ENCODE measurements at regions not wholly inside any gene's neighbourhood (a gene's known extent, or its start where the extent isn't known, plus 50 kb on each side); places are given as distances from the start of the nearest gene placed in this dataset.
A peak's percentile ranks its signal among the peaks of the same experiment; 100 is the strongest.
"Not testable (repeated sequence)": the region's sequence is repeated elsewhere in the genome, so short reads cannot be mapped to it uniquely, and the experiment has no call there.

GRCh38 chr5:71924980-71925379 lies 182.3 kb upstream of the MAP1B start:
- 49 to 53% methylated on average over 3 of the region's 3 CpGs for WGBS, 2 donors
- no peaks in the 10 kb centered on the region for H3K27me3 ChIP-seq
- ATAC-seq = peak in 2 of 4 donors; percentile 56 to 65
- peaks cover 0 to 5% (median 0%) of the 10 kb centered on the region in 3 donors for H3K4me1 ChIP-seq
- H3K36me3 ChIP-seq = no peaks in the 10 kb centered on the region
- H3K27ac ChIP-seq = no peak overlapping the region
- H3K9me3 ChIP-seq = no peaks in the 10 kb centered on the region
- no peak for FAIRE-seq
- no peak for DNase-seq
- intact Hi-C loops (cut with DNase I) = no loop called here
- no peak overlapping the region for H3K4me3 ChIP-seq
- no peak for TF ChIP-seq CTCF (IDR thresholded peaks at IDR 0.05)

GRCh38 chr5:71925608-71926091 lies 181.6 kb upstream of the MAP1B start:
- FAIRE-seq = no peak
- TF ChIP-seq CTCF (IDR thresholded peaks at IDR 0.05) = no peak
- 10 to 23% methylated on average over 4 of the region's 4 CpGs for WGBS, 2 donors

GRCh38 chr5:71929003-71929402 lies 178.3 kb upstream of the MAP1B start:
- DNase-seq = no peak
- FAIRE-seq = no peak
- no peaks in the 10 kb centered on the region for H3K9me3 ChIP-seq
- H3K4me1 ChIP-seq = peaks cover 0 to 5% (median 5%) of the 10 kb centered on the region in 3 donors
- TF ChIP-seq CTCF (IDR thresholded peaks at IDR 0.05) = no peak
- no peak overlapping the region for H3K4me3 ChIP-seq
- H3K36me3 ChIP-seq = no peaks in the 10 kb centered on the region
- H3K27me3 ChIP-seq = no peaks in the 10 kb centered on the region
- ATAC-seq = no peak
- H3K27ac ChIP-seq = no peak overlapping the region
- WGBS, 2 donors = 60 to 89% methylated on average over 3 of the region's 3 CpGs
- intact Hi-C loops (cut with DNase I) = no loop called here

More at GRCh38 chr5:71925608-71926091, 181.6 kb upstream of the MAP1B start:
- peaks cover 0 to 5% (median 0%) of the 10 kb centered on the region in 3 donors for H3K4me1 ChIP-seq
- no peak overlapping the region for H3K27ac ChIP-seq
- DNase-seq (no peak), ATAC-seq (peak in 1 of 4 donors; percentile 36)
- H3K27me3 ChIP-seq = no peaks in the 10 kb centered on the region
- H3K36me3 ChIP-seq = no peaks in the 10 kb centered on the region
- intact Hi-C loops (cut with DNase I) = no loop called here
- H3K9me3 ChIP-seq = no peaks in the 10 kb centered on the region
- no peak overlapping the region for H3K4me3 ChIP-seq

DNA sequence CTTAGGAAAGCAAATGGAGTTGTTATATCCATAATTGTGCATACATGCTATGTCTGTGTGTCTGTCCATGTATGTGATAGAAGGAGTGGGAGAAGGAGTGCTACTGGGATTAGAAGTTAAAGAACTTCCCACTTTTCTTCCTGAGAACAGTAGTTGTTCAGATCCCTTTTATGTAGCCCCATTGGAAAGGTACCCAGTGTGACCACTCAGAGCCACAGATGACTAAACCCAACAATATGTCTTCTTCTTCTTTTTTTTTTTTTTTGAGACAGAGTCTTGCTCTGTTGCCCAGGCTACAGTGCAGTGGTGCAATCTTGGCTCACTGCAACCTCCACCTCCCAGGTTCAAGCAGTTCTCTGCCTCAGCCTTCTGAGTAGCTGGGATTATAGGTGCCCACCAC lies 176.7 kb upstream of the MAP1B start:
- H3K27ac ChIP-seq; intact Hi-C loops (cut with DNase I); H3K4me3 ChIP-seq; FAIRE-seq; ATAC-seq; H3K4me1 ChIP-seq; DNase-seq; H3K27me3 ChIP-seq; H3K9me3 ChIP-seq; H3K36me3 ChIP-seq: not testable (repeated sequence)

GRCh38 chr5:71932131-71932654 lies 175.1 kb upstream of the MAP1B start:
- no peaks in the 10 kb centered on the region for H3K9me3 ChIP-seq
- peaks cover 0 to 5% (median 0%) of the 10 kb centered on the region in 3 donors for H3K4me1 ChIP-seq
- intact Hi-C loops (cut with DNase I) = no loop called here
- peak overlapping the region in 3 of 4 donors; percentile 10 to 67 (median 44) for H3K27ac ChIP-seq
- ATAC-seq = peak; percentile 38 to 71 (median 67)
- WGBS, 2 donors = 55 to 56% methylated on average over 1 of the region's 1 CpG
- peak in 2 of 6 donors; percentile 20 to 27 for DNase-seq
- TF ChIP-seq CTCF (IDR thresholded peaks at IDR 0.05) = no peak
- no peak for FAIRE-seq
- H3K36me3 ChIP-seq = no peaks in the 10 kb centered on the region
- H3K27me3 ChIP-seq = no peaks in the 10 kb centered on the region
- H3K4me3 ChIP-seq = no peak overlapping the region

Measured in pancreas (tissue), 10 donors.